ENCODE measurements at regions not wholly inside any gene's neighbourhood (a gene's known extent, or its start where the extent isn't known, plus 50 kb on each side); places are given as distances from the start of the nearest gene placed in this dataset.

DNA sequence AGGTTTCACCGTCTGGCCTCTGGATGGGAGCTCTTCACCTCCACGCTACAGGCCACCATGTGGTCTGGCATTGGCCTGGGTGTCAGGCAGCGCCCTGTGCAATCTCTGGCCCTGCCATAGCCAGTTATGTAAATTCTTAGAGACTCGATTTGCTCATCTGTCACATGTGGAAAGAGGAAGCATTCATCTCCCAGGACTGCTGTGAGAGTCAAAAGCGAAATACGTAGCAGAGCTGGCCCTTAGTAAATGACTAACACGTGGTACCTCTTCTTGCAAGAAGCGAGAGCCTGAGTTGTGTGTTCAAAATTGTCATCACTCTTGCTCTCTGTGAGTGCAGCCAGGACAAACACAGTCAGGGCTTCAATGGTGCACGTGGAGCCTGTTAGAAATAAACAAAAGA, 159.0 kb upstream of the BACE2 start:
- in situ Hi-C loops (cut with HindIII; ENCODE audit: low pct_ligation_motif_present, low sequenced_read_pairs): no loop called here
- H3K4me3 ChIP-seq (ENCODE audit: low read depth, low read length): no peak overlapping the region
- no peaks in the 10 kb centered on the region for H3K27me3 ChIP-seq (replicated peaks)
- H3K36me3 ChIP-seq (replicated peaks): no peaks in the 10 kb centered on the region
- no peak for DNase-seq
- TF ChIP-seq, protein P1, sequence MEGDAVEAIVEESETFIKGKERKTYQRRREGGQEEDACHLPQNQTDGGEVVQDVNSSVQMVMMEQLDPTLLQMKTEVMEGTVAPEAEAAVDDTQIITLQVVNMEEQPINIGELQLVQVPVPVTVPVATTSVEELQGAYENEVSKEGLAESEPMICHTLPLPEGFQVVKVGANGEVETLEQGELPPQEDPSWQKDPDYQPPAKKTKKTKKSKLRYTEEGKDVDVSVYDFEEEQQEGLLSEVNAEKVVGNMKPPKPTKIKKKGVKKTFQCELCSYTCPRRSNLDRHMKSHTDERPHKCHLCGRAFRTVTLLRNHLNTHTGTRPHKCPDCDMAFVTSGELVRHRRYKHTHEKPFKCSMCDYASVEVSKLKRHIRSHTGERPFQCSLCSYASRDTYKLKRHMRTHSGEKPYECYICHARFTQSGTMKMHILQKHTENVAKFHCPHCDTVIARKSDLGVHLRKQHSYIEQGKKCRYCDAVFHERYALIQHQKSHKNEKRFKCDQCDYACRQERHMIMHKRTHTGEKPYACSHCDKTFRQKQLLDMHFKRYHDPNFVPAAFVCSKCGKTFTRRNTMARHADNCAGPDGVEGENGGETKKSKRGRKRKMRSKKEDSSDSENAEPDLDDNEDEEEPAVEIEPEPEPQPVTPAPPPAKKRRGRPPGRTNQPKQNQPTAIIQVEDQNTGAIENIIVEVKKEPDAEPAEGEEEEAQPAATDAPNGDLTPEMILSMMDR (IDR thresholded peaks at IDR 0.05; ENCODE audit: low read depth, low read length, missing control alignments): no peak
- H3K27ac ChIP-seq: no peak overlapping the region

DNA sequence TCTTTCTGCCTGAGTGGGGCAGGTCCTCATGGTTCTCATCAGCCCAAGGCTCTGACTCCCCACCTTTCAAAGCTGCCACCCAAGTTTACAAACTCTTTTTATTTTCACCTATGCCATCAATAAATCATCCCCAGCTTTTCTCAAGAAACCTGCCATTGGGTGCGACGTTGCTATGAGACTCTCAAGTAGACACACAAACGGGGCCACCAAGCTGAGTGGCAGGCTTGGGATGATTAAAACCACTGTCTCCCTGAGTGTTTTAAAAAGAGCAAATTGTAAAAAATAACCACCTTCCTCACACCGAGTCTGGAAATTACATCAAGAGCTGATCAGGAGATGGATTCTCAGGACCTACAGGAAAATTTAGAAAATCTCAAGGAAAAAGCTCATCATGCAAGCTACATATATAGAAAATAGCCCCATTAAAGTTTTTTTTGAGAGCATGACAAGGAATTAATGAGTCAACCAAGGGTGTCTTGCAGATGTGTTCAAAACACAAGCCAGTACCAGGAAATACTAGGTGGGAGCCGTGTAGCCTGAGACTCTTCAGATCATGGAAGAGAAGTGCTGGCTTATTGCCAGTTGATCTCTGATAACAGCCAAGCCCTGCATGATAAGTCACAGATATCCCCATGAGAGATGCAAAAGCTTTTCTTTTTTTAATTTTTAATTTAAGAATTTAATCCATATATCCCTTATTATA, 158.4 kb upstream of the BACE2 start:
- TF ChIP-seq, protein P1 (IDR thresholded peaks at IDR 0.05; ENCODE audit: low read depth, low read length, missing control alignments): no peak
- Histone ChIP-seq H3K27me3 (replicated peaks) (no peaks in the 10 kb centered on the region), H3K4me3 (ENCODE audit: low read depth, low read length) (no peak overlapping the region), H3K27ac (no peak overlapping the region), H3K36me3 (replicated peaks) (no peaks in the 10 kb centered on the region)
- in situ Hi-C loops (cut with HindIII; ENCODE audit: low pct_ligation_motif_present, low sequenced_read_pairs): no loop called here
- DNase-seq: no peak

DNA sequence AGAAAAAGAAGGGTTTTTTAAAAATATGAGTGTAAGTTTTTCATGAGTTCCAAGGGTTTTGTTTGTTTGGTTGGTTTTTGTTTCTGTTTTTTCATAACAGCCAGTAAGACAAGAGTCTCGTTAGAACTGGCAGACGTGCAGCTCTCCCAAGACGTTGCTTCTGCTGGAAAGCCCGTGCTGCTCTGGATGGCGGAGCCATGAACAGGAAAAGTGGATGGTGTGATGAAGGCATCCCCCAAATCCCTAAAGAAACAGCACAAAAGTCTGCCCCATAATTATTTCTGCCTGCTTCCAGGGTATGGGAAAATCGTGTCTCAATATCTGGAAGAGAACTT, 157.9 kb upstream of the BACE2 start:
- TF ChIP-seq, protein P1 (IDR thresholded peaks at IDR 0.05; ENCODE audit: low read depth, low read length, missing control alignments): no peak

DNA sequence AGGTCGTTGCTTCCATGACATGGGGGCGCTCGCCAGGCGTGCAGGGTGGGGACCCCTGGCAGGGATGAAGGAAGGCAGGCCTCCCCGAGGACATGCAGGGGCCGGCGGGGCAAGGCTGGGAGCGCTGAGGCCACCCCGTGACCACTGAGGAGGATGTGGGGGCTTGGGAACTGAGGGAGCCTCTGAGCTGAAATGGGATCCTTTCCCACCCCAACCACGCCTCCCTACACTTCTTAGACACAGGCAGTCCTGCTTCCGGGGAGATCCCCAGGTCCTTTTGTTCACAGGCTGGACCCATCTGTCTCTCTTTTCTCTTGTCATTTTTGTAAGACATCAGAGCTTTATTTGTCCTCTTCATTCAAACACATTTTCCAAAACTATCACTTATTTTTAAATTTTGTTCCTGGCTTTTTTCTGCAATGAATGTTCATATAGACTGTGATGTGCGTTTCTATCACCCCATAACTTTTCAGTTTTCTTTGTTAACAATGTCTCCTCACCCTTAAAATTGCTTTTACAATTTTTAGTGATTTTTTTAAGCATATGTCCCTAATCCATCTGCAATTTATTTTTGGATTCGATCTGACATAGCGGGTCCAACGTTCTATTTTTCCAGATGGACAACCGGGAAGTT, 156.7 kb upstream of the BACE2 start:
- in situ Hi-C loops (cut with HindIII; ENCODE audit: low pct_ligation_motif_present, low sequenced_read_pairs): no loop called here
- no peak for DNase-seq
- Histone ChIP-seq H3K27me3 (replicated peaks) (no peaks in the 10 kb centered on the region), H3K36me3 (replicated peaks) (no peaks in the 10 kb centered on the region), H3K4me3 (ENCODE audit: low read depth, low read length) (no peak overlapping the region), H3K27ac (no peak overlapping the region)
- TF ChIP-seq, protein P1 (IDR thresholded peaks at IDR 0.05; ENCODE audit: low read depth, low read length, missing control alignments): no peak

More for the DNA sequence above, 157.9 kb upstream of the BACE2 start:
- Histone ChIP-seq H3K4me3 (ENCODE audit: low read depth, low read length) (no peak overlapping the region), H3K27ac (no peak overlapping the region), H3K27me3 (replicated peaks) (no peaks in the 10 kb centered on the region), H3K36me3 (replicated peaks) (no peaks in the 10 kb centered on the region)
- in situ Hi-C loops (cut with HindIII; ENCODE audit: low pct_ligation_motif_present, low sequenced_read_pairs): no loop called here
- DNase-seq: no peak

DNA sequence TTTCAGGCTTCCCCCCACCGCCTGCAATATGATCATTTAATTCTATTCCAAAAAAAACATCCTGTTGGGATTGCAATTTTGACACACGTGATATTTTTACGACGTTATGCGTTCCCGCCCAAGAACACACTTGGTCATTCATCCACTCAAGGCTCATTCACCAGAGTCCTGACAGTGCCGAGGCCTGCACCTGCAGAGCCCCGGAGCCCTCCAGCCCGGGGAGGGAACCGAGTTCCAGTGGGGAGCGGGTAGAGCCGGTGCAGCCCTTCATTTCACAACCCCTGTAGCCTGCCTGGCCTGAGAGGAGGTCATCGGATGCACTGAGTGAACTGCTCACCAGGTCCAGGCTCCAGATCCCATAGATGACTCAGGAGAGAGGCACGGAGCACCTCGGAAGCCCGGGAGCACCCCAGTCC, 156.0 kb upstream of the BACE2 start:
- no peak for DNase-seq
- H3K4me3 ChIP-seq (ENCODE audit: low read depth, low read length): no peak overlapping the region
- H3K36me3 ChIP-seq (replicated peaks): no peaks in the 10 kb centered on the region
- no peak overlapping the region for H3K27ac ChIP-seq
- in situ Hi-C loops (cut with HindIII; ENCODE audit: low pct_ligation_motif_present, low sequenced_read_pairs): no loop called here
- no peaks in the 10 kb centered on the region for H3K27me3 ChIP-seq (replicated peaks)
- TF ChIP-seq, protein P1 (IDR thresholded peaks at IDR 0.05; ENCODE audit: low read depth, low read length, missing control alignments): no peak
